IMR-90 (cell line): ENCODE measurements at regions not wholly inside any gene's neighbourhood (a gene's known extent, or its start where the extent isn't known, plus 50 kb on each side); places are given as distances from the start of the nearest gene placed in this dataset.

Experiments
- CHD1 ChIP-seq: IDR thresholded peaks from 2 replicates; pipeline ENCODE4 v1.6.1; 2012; ENCODE audit warnings: low read depth, low read length, improper control_type of control experiment
- CTCF ChIP-seq: conservative IDR thresholded peaks from 2 replicates; pipeline ENCODE4 v1.5.1; 2012; ENCODE audit warnings: mild to moderate bottlenecking, low read depth, low read length, improper control_type of control experiment

DNA sequence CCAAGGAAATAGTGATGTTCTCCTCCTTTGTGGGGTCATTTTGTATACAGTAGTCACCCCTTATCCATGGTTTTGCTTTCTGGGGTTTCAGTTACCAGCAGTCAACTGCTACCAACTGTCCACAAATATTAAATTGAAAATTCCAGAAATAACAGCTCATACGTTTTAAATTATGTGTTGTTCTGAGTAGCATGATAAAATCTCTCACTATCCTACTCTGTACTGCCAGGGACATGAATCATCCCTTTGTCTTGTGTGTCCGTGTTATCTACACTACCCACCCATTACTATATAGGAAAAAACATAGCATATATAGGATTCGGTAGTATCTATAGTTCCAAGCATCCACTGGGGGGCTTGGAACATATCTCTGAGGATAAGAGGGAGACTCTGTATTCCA, 120.9 kb upstream of the DCC start:
- no peak for TF ChIP-seq CHD1
- TF ChIP-seq CTCF, result no peak
